IPS-18a (cell line): ENCODE measurements at regions not wholly inside any gene's neighbourhood (a gene's known extent, or its start where the extent isn't known, plus 50 kb on each side); places are given as distances from the start of the nearest gene placed in this dataset.
"Not testable (repeated sequence)": the region's sequence is repeated elsewhere in the genome, so short reads cannot be mapped to it uniquely, and the experiment has no call there.

Experiments used
- H3K27ac ChIP-seq: one replicate; pipeline ENCODE4 v1.5.1; 2013; ENCODE audit warnings: low read length
- H3K27me3 ChIP-seq: one replicate; pipeline ENCODE4 v1.6.1; 2013; ENCODE audit warnings: mild to moderate bottlenecking, low read length; ENCODE audit not compliant: control insufficient read depth, insufficient read depth
- H3K36me3 ChIP-seq: one replicate; pipeline ENCODE4 v1.6.1; 2013; ENCODE audit warnings: low read depth, low read length; ENCODE audit not compliant: control insufficient read depth
- H3K4me1 ChIP-seq: one replicate; pipeline ENCODE4 v1.6.1; 2013; ENCODE audit warnings: low read depth, low read length; ENCODE audit not compliant: control insufficient read depth
- H3K4me3 ChIP-seq: one replicate; pipeline ENCODE4 v1.5.1; 2013; ENCODE audit warnings: low read length
- H3K9ac ChIP-seq: one replicate; pipeline ENCODE4 v1.6.1; 2013; ENCODE audit warnings: mild to moderate bottlenecking, low read length, moderate library complexity
- H3K9me3 ChIP-seq: one replicate; pipeline ENCODE4 v1.6.1; 2013; ENCODE audit warnings: low read depth, low read length; ENCODE audit not compliant: control insufficient read depth

DNA sequence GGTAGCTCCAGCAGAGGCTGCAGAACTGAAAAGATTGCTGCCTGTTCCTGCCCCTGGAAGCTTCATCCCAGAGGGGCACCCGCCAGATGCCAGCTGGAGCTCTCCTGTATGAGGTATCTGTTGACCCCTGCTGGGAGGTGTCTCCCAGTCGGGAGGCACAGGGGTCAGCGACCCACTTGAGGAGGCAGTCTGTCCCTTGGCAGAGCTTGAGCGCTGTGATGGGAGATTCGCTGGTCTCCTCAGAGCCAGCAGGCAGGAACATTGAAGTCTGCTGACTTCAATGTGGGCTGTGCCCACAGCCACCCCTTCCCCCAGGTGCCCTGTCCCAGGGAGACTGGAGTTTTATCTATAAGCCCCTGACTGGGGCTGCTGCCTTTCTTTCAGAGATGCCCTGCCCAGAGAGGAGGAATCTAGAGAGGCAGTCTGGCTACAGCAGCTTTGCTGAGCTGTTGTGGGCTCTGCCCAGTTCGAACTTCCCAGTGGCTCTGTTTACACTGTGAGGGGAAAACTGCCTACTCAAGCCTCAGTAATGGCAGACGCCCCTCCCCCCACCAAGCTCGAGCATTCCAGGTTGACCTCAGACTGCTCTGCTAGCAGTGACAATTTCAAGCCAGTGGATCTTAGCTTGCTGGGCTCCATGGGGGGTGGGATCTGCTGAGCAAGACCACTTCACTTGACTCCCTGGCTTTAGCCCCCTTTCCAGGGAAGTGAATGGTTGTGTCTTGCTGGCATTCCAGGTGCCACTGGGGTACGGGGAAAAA, 622.3 kb upstream of the ACTRT1 start:
- not testable (repeated sequence) for H3K9me3 ChIP-seq, H3K4me3 ChIP-seq, H3K9ac ChIP-seq, H3K27me3 ChIP-seq, H3K4me1 ChIP-seq, H3K27ac ChIP-seq, H3K36me3 ChIP-seq

DNA sequence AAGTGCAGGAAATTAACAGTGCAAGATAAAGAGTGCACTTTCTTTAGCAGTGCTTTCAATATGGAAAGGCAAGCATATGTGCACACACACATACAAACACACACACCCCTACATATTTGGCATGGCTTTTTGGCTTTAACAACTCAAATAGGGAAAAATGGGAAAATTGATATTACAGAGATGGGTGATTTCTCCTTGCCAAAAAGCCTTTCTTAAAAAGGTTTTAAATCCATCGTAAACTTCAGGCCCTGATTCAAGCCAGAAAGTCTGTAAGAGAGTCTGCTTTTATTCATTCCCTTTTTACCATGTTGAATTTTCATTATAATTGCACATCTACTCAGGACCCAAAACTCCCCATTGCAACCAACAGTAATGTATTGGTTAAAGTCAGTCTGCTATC, 612.0 kb upstream of the ACTRT1 start:
- H3K9ac ChIP-seq = no peak overlapping the region
- H3K9me3 ChIP-seq = peaks cover 14% of the 10 kb centered on the region
- H3K27me3 ChIP-seq = no peaks in the 10 kb centered on the region
- no peak overlapping the region for H3K4me3 ChIP-seq
- no peak overlapping the region for H3K27ac ChIP-seq
- H3K36me3 ChIP-seq = no peaks in the 10 kb centered on the region
- H3K4me1 ChIP-seq = no peaks in the 10 kb centered on the region

DNA sequence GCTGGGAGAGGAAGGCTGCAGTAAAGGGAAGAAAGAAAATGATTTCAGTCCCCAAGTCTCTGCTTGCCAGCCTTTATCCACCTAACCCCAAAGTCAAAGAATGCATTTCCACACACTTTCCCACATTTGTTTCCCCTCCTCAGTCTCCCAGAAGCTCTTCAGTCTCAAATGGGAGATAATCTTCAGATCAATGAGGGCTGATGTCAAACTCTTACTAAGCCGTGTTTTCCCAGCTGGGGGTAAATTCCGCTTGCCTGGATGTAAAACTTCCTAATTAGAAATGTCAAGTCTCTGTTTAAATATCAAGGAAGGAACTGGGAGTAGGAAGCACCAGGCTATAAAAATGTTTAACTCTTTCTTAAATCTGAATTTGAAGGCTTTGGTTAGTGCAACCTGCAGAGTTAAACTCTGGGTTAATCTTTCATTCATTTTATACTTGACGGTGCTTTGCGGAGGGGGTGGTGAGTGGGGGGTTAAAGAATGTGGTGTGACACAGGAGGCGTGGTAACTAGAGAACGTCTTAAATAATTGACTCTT, 601.4 kb upstream of the ACTRT1 start:
- H3K36me3 ChIP-seq = no peaks in the 10 kb centered on the region
- no peak overlapping the region for H3K27ac ChIP-seq
- no peak overlapping the region for H3K4me3 ChIP-seq
- peaks cover 6% of the 10 kb centered on the region for H3K4me1 ChIP-seq
- peaks cover 20% of the 10 kb centered on the region for H3K9me3 ChIP-seq
- no peak overlapping the region for H3K9ac ChIP-seq
- no peaks in the 10 kb centered on the region for H3K27me3 ChIP-seq

DNA sequence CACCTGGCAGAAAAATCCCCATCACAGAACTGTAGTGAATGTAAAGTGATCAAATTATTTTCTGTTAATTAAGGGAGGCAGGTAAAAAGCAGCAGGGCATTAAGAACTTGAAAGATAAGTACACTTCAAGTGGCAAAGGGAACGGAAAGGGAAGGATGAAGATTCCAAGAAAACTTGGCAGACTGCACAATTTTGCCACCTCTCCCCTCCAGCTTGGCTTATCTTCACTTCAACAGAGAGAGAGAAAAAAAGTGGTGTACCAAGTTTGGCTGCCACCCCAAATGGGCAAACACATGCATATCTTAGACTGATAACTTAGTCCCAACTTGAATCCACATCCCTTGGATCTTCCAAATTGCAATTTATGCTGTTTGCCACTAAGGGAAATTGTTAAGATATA, 598.1 kb upstream of the ACTRT1 start:
- H3K4me3 ChIP-seq = no peak overlapping the region
- H3K27ac ChIP-seq = no peak overlapping the region
- no peaks in the 10 kb centered on the region for H3K27me3 ChIP-seq
- H3K36me3 ChIP-seq = no peaks in the 10 kb centered on the region
- H3K9ac ChIP-seq = no peak overlapping the region
- peaks cover 6% of the 10 kb centered on the region for H3K4me1 ChIP-seq
- peaks cover 24% of the 10 kb centered on the region for H3K9me3 ChIP-seq

- Histone ChIP-seq H3K27me3 (no peaks in the 10 kb centered on the region), H3K4me1 (no peaks in the 10 kb centered on the region), H3K27ac (no peak overlapping the region), H3K4me3 (no peak overlapping the region), H3K9ac (no peak overlapping the region), H3K9me3 (peaks cover 12% of the 10 kb centered on the region), H3K36me3 (no peaks in the 10 kb centered on the region)
Observed at GRCh38 chrX:128634754-128635153, 582.6 kb upstream of the ACTRT1 start.

DNA sequence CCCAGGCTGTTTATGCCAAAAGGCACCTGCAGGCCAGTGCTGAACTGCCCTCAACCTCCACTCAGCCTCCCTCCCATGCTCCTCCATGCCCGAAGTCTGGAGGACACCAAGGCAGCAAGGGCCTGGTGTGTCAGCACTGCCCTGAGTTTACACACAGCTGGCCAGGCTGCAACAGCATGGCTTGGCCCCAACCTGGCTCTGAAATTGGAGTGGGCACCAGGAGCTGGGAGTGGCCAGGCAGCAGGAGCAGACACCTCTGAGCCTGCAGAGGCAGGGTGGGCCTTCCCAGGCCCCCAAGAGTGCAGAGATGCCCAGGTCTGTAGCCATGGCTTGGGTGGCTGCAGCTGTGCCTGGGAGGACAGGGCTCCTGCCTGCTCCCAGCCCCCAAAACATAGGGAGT, 571.2 kb upstream of the ACTRT1 start:
- H3K9ac ChIP-seq = no peak overlapping the region
- no peaks in the 10 kb centered on the region for H3K36me3 ChIP-seq
- H3K4me1 ChIP-seq = no peaks in the 10 kb centered on the region
- H3K4me3 ChIP-seq = no peak overlapping the region
- H3K27ac ChIP-seq = no peak overlapping the region
- H3K27me3 ChIP-seq = no peaks in the 10 kb centered on the region
- H3K9me3 ChIP-seq = peaks cover 17% of the 10 kb centered on the region

DNA sequence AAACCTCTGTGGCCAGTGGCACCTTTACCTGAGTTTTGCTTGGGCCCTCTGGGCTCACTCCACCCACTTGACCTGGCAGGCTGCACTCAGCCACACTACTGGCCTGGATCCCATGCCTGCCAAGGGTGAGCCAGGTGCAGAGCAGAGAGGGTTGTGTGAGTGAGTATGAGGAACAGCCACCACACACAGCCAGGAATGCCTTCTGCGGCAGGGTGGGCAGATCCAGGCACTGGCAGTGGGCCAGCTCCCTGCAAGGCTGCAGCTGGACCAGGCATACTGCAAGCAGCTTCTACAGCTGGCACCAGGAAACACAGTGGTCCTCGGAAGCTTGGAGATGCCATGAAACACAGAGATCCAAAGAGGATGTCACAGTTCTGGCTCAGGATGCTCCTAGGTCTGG, 570.1 kb upstream of the ACTRT1 start:
- no peak overlapping the region for H3K27ac ChIP-seq
- no peaks in the 10 kb centered on the region for H3K4me1 ChIP-seq
- H3K9me3 ChIP-seq = peaks cover 17% of the 10 kb centered on the region
- no peak overlapping the region for H3K9ac ChIP-seq
- no peaks in the 10 kb centered on the region for H3K27me3 ChIP-seq
- H3K36me3 ChIP-seq = no peaks in the 10 kb centered on the region
- no peak overlapping the region for H3K4me3 ChIP-seq

GRCh38 chrX:128619490-128619889, 567.3 kb upstream of the ACTRT1 start:
- Histone ChIP-seq H3K27me3 (no peaks in the 10 kb centered on the region), H3K9ac (no peak overlapping the region), H3K9me3 (peaks cover 27% of the 10 kb centered on the region), H3K36me3 (no peaks in the 10 kb centered on the region), H3K27ac (no peak overlapping the region), H3K4me1 (no peaks in the 10 kb centered on the region), H3K4me3 (no peak overlapping the region)

- Histone ChIP-seq H3K27me3 (no peaks in the 10 kb centered on the region), H3K27ac (no peak overlapping the region), H3K4me1 (no peaks in the 10 kb centered on the region), H3K36me3 (no peaks in the 10 kb centered on the region), H3K4me3 (no peak overlapping the region), H3K9ac (no peak overlapping the region), H3K9me3 (peaks cover 26% of the 10 kb centered on the region)
Observed at GRCh38 chrX:128616933-128617332, 564.7 kb upstream of the ACTRT1 start.

GRCh38 chrX:128606817-128607216, 554.6 kb upstream of the ACTRT1 start:
- not testable (repeated sequence) for H3K27me3 ChIP-seq, H3K36me3 ChIP-seq

DNA sequence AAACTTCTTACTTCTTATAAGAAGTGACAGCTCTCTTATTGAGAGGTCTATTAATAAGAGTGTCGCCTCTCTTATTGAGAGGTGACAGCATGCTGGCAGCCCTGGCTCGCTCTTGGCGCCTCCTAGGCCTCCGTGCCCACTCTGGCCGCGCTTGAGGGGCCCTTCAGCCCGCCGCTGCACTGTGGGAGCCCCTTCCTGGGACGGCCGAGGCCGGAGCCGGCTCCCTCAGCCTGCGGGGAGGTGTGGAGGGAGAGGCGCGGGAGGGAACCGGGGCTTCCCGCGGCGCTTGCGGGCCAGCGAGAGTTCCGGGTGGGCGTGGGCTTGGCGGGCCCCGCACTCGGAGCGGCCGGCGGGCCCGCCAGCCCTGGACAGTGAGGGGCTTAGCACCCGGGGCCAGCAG, 554.2 kb upstream of the ACTRT1 start:
- not testable (repeated sequence) for H3K9ac ChIP-seq, H3K27me3 ChIP-seq, H3K4me3 ChIP-seq, H3K27ac ChIP-seq, H3K4me1 ChIP-seq, H3K36me3 ChIP-seq
- peaks cover 16% of the 10 kb centered on the region for H3K9me3 ChIP-seq

More at GRCh38 chrX:128606817-128607216, 554.6 kb upstream of the ACTRT1 start:
- not testable (repeated sequence) for H3K4me1 ChIP-seq, H3K4me3 ChIP-seq, H3K9ac ChIP-seq, H3K27ac ChIP-seq
- H3K9me3 ChIP-seq = peaks cover 21% of the 10 kb centered on the region

GRCh38 chrX:128601706-128602105, 549.5 kb upstream of the ACTRT1 start:
- H3K4me1 ChIP-seq = no peaks in the 10 kb centered on the region
- H3K27ac ChIP-seq = no peak overlapping the region
- peaks cover 3% of the 10 kb centered on the region for H3K9me3 ChIP-seq
- no peaks in the 10 kb centered on the region for H3K27me3 ChIP-seq
- no peaks in the 10 kb centered on the region for H3K36me3 ChIP-seq
- H3K4me3 ChIP-seq = no peak overlapping the region
- no peak overlapping the region for H3K9ac ChIP-seq
